B cell (primary cell): ENCODE measurements at regions not wholly inside any gene's neighbourhood (a gene's known extent, or its start where the extent isn't known, plus 50 kb on each side); places are given as distances from the start of the nearest gene placed in this dataset.

Experiments
- ATAC-seq: fragments of 200-7000 bp; cut with Tn5 transposase; one replicate; pipeline ENCODE4 v1.10.0; 2021; ENCODE audit warnings: low read depth, mild to moderate bottlenecking, moderate number of reproducible peaks, moderate library complexity
- CTCF ChIA-PET: fragments of 350-600 bp; sonication (Branson Sonifier 250); formaldehyde crosslinking; loops from one replicate; lab custom pipeline; 2021; ENCODE audit warnings: antibody characterized with exemption, inconsistent platforms; lab: Charles Lee
- POLR2A ChIA-PET: fragments of 350-600 bp; sonication (Branson Sonifier 250); formaldehyde crosslinking; loops from one replicate; lab custom pipeline; 2021; ENCODE audit warnings: antibody characterized with exemption; lab: Charles Lee
- DNase-seq: peaks from one replicate; pipeline ENCODE4 v3.0.0; 2013
- H2AFZ ChIP-seq: 2 replicates; pipeline ENCODE4 v1.6.1; 2012; ENCODE audit warnings: mild to moderate bottlenecking, low read depth, low read length; ENCODE audit not compliant: insufficient read depth, poor library complexity, severe bottlenecking
- H3K27ac ChIP-seq, 2 donors: 1 replicate in 1 of 2; 2 replicates in 1 of 2; pipeline ENCODE4 v1.5.1; 2012 to 2013; ENCODE audit warnings: low read length in 2 of 2, mild to moderate bottlenecking in 2 of 2, moderate library complexity in 1 of 2
- H3K27me3 ChIP-seq, 4 experiments: fragments of 200-600 bp in 1 of 4; sonication (generic) in 1 of 4; replicated peaks in 1 of 4; 1 replicate in 2 of 4; 2 replicates in 2 of 4; pipeline versions ENCODE4 v1.6.1 to v1.7.0; 2013 to 2016; ENCODE audit warnings: low read length in 3 of 4, mild to moderate bottlenecking in 2 of 4, mixed read lengths in 1 of 4, moderate library complexity in 1 of 4; ENCODE audit not compliant: insufficient read depth in 4 of 4, control insufficient read depth in 3 of 4; ENCODE audit errors: control extremely low read depth in 1 of 4
- H3K36me3 ChIP-seq, 2 experiments: replicated peaks in 1 of 2; 1 replicate in 1 of 2; 2 replicates in 1 of 2; pipeline versions ENCODE4 v1.6.1 to v1.7.1; 2013; ENCODE audit warnings: low read length in 1 of 2; ENCODE audit not compliant: insufficient read depth in 2 of 2, control insufficient read depth in 1 of 2; ENCODE audit errors: control extremely low read depth in 1 of 2, extremely low read depth in 1 of 2
- H3K4me1 ChIP-seq, 2 donors: fragments of 200-600 bp in 1 of 2; sonication (generic) in 1 of 2; 1 replicate in 1 of 2; 2 replicates in 1 of 2; pipeline versions ENCODE4 v1.5.1 to v1.6.1; 2013 to 2017; ENCODE audit warnings: low read length in 2 of 2; ENCODE audit not compliant: control insufficient read depth in 2 of 2, insufficient read depth in 2 of 2
- H3K4me2 ChIP-seq: replicated peaks from 2 replicates; pipeline ENCODE3; 2012; ENCODE audit warnings: mild to moderate bottlenecking, low read depth, low read length; ENCODE audit not compliant: poor library complexity, severe bottlenecking
- H3K4me3 ChIP-seq, 5 experiments: fragments of 200-600 bp in 1 of 5; sonication (generic) in 1 of 5; 1 replicate in 3 of 5; 2 replicates in 2 of 5; pipeline versions ENCODE4 v1.5.1 to v1.7.0; 2011 to 2016; ENCODE audit warnings: low read length in 4 of 5, mild to moderate bottlenecking in 4 of 5, low read depth in 2 of 5, control low read depth in 1 of 5, moderate library complexity in 1 of 5; ENCODE audit not compliant: insufficient read depth in 1 of 5; ENCODE audit errors: control extremely low read depth in 1 of 5, extremely low read depth in 1 of 5
- H3K79me2 ChIP-seq: fragments of 200-600 bp; sonication (generic); one replicate; pipeline ENCODE4 v1.6.0; 2016; ENCODE audit warnings: low read length; ENCODE audit not compliant: control insufficient read depth, insufficient read depth
- H3K9ac ChIP-seq: fragments of 200-600 bp; sonication (generic); 2 replicates; pipeline ENCODE4 v1.6.1; 2017; ENCODE audit warnings: mild to moderate bottlenecking, low read length, moderate library complexity
- H3K9me3 ChIP-seq, 3 donors: one replicate each; pipeline versions ENCODE4 v1.6.1 to v1.7.1; 2013; ENCODE audit warnings: low read length in 2 of 3; ENCODE audit not compliant: control insufficient read depth in 2 of 3, insufficient read depth in 1 of 3; ENCODE audit errors: control extremely low read depth in 1 of 3
- H4K20me1 ChIP-seq: 2 replicates; pipeline ENCODE4 v1.6.0; 2012; ENCODE audit warnings: mild to moderate bottlenecking, low read length; ENCODE audit not compliant: insufficient read depth, control insufficient read depth, poor library complexity, severe bottlenecking
- H3K27ac Mint-ChIP-seq: one replicate; pipeline ENCODE4 v1.8.0; 2021; ENCODE audit warnings: mixed read lengths
- H3K27me3 Mint-ChIP-seq: one replicate; pipeline ENCODE4 v1.8.0; 2021; ENCODE audit warnings: mixed read lengths
- H3K4me1 Mint-ChIP-seq: one replicate; pipeline ENCODE4 v1.8.0; 2021; ENCODE audit warnings: mixed read lengths
- H3K4me3 Mint-ChIP-seq: one replicate; pipeline ENCODE4 v1.8.0; 2021; ENCODE audit warnings: mixed read lengths
- H3K9me3 Mint-ChIP-seq: one replicate; pipeline ENCODE4 v1.8.0; 2022; ENCODE audit warnings: mixed read lengths; ENCODE audit not compliant: insufficient read depth
- CTCF ChIP-seq: fragments of 200-600 bp; IDR thresholded peaks from one replicate; pipeline ENCODE4 v1.8.0; 2022; ENCODE audit warnings: antibody characterized with exemption, mild to moderate bottlenecking
- EZH2 ChIP-seq: IDR thresholded peaks from 2 replicates; pipeline ENCODE4 v1.6.1; 2012; ENCODE audit warnings: borderline replicate concordance, low read depth, mild to moderate bottlenecking, moderate library complexity, low read length; ENCODE audit not compliant: insufficient read depth, poor library complexity, severe bottlenecking
- WGBS: methylation state at CpG from one replicate; pipeline ENCODE4 v1.1.5; 2013; ENCODE audit warnings: missing lambda C conversion rate; ENCODE audit not compliant: insufficient coverage; 5-methylcytosine and 5-hydroxymethylcytosine counted together
- intact Hi-C: fragments of 100-400 bp; cut with micrococcal nuclease; formaldehyde crosslinking; loops from one replicate; pipeline ENCODE4 v1.10.0; 2022

- DNase-seq (no peak), ATAC-seq (no peak)
- Mint-ChIP-seq H3K9me3 (no peaks in the 10 kb centered on the region), H3K4me3 (no peak overlapping the region), H3K27ac (no peak overlapping the region), H3K4me1 (no peaks in the 10 kb centered on the region), H3K27me3 (no peaks in the 10 kb centered on the region)
- no peak overlapping the region for H3K4me3 ChIP-seq
- WGBS, result 85% methylated on average over 4 of the region's 5 CpGs
- no peak overlapping the region for H3K27ac ChIP-seq
- H3K4me1 ChIP-seq, result no peaks in the 10 kb centered on the region
- no peak for TF ChIP-seq CTCF
- no peak for TF ChIP-seq EZH2
- intact Hi-C loops, result no loop called here
- CTCF ChIA-PET, result no interaction called here
- H3K9ac ChIP-seq, result no peak overlapping the region
- POLR2A ChIA-PET, result no interaction called here
- H3K27me3 ChIP-seq, result no peaks in the 10 kb centered on the region
- no peaks in the 10 kb centered on the region for H4K20me1 ChIP-seq
- no peaks in the 10 kb centered on the region for H3K36me3 ChIP-seq
- H3K9me3 ChIP-seq, result no peaks in the 10 kb centered on the region
- no peaks in the 10 kb centered on the region for H3K79me2 ChIP-seq
- H2AFZ ChIP-seq, result no peak overlapping the region
- H3K4me2 ChIP-seq, result no peak overlapping the region
Measured at GRCh38 chr12:38555620-38556591, 239.3 kb downstream of the ALG10B start.

GRCh38 chr12:38556647-38557046 is 240.1 kb downstream of the ALG10B start:
- no peak for DNase-seq
- H3K27ac Mint-ChIP-seq, result no peak overlapping the region
- no peak overlapping the region for H3K27ac ChIP-seq
- no peaks in the 10 kb centered on the region for H3K27me3 Mint-ChIP-seq
- no peaks in the 10 kb centered on the region for H3K4me1 Mint-ChIP-seq
- no peak overlapping the region for H3K4me2 ChIP-seq
- ChIA-PET POLR2A (no interaction called here), CTCF (no interaction called here)
- no peak for TF ChIP-seq EZH2
- no peak for TF ChIP-seq CTCF
- intact Hi-C loops, result no loop called here
- H2AFZ ChIP-seq, result no peak overlapping the region
- no peaks in the 10 kb centered on the region for H3K9me3 Mint-ChIP-seq
- no peaks in the 10 kb centered on the region for H3K9me3 ChIP-seq
- no peaks in the 10 kb centered on the region for H3K4me1 ChIP-seq
- H3K27me3 ChIP-seq, result no peaks in the 10 kb centered on the region
- no peak overlapping the region for H3K4me3 ChIP-seq
- WGBS, result no CpG with 5 or more reads among the region's 2 CpGs
- H3K4me3 Mint-ChIP-seq, result no peak overlapping the region
- H3K9ac ChIP-seq, result no peak overlapping the region
- no peaks in the 10 kb centered on the region for H3K36me3 ChIP-seq
- no peaks in the 10 kb centered on the region for H4K20me1 ChIP-seq
- ATAC-seq, result no peak
- H3K79me2 ChIP-seq, result no peaks in the 10 kb centered on the region
